Common myeloid progenitor, CD34-positive (primary cell): ENCODE measurements at regions not wholly inside any gene's neighbourhood (a gene's known extent, or its start where the extent isn't known, plus 50 kb on each side); places are given as distances from the start of the nearest gene placed in this dataset.

Experiments
- CTCF ChIA-PET: fragments of 350-600 bp; sonication (Branson Sonifier 250); formaldehyde crosslinking; loops from one replicate; lab custom pipeline; 2021; ENCODE audit warnings: antibody characterized with exemption; lab: Charles Lee
- POLR2A ChIA-PET: fragments of 350-600 bp; sonication (Branson Sonifier 250); formaldehyde crosslinking; loops from one replicate; lab custom pipeline; 2021; ENCODE audit warnings: antibody characterized with exemption; lab: Charles Lee
- DNase-seq, 3 donors: peaks; one replicate each; pipeline versions ENCODE4 v3.0.0 to v3.0.0-alpha.2; 2013
- H3K27ac ChIP-seq, 2 experiments: 1 replicate in 1 of 2; 2 replicates in 1 of 2; pipeline ENCODE4 v1.7.0; 2013; ENCODE audit warnings: inconsistent platforms in 2 of 2, low read length in 2 of 2, mild to moderate bottlenecking in 2 of 2, low read depth in 1 of 2, moderate library complexity in 1 of 2; ENCODE audit not compliant: severe bottlenecking in 2 of 2, insufficient read depth in 1 of 2, poor library complexity in 1 of 2
- H3K27me3 ChIP-seq, 5 experiments: replicated peaks in 2 of 5; 1 replicate in 3 of 5; 2 replicates in 2 of 5; pipeline versions ENCODE4 v1.6.1 to v1.7.0; 2013; ENCODE audit warnings: low read length in 4 of 5, mild to moderate bottlenecking in 2 of 5, moderate library complexity in 2 of 5, inconsistent platforms in 1 of 5; ENCODE audit not compliant: insufficient read depth in 5 of 5, control insufficient read depth in 4 of 5
- H3K36me3 ChIP-seq, 4 experiments: 1 replicate in 2 of 4; 2 replicates in 2 of 4; pipeline versions ENCODE4 v1.6.1 to v1.7.0; 2013; ENCODE audit warnings: low read length in 3 of 4, control low read depth in 1 of 4, mild to moderate bottlenecking in 1 of 4; ENCODE audit not compliant: control insufficient read depth in 4 of 4, insufficient read depth in 4 of 4
- H3K4me1 ChIP-seq, 4 experiments: 1 replicate in 3 of 4; 2 replicates in 1 of 4; pipeline versions ENCODE4 v1.6.1 to v1.7.1; 2013; ENCODE audit warnings: low read length in 3 of 4, mild to moderate bottlenecking in 3 of 4, control low read depth in 1 of 4, inconsistent platforms in 1 of 4, moderate library complexity in 1 of 4; ENCODE audit not compliant: control insufficient read depth in 4 of 4, insufficient read depth in 4 of 4; ENCODE audit errors: control extremely low read depth in 1 of 4
- H3K4me3 ChIP-seq, 7 experiments: 1 replicate in 4 of 7; 2 replicates in 3 of 7; pipeline versions ENCODE4 v1.5.1 to v1.7.0; 2013; ENCODE audit warnings: mild to moderate bottlenecking in 7 of 7, low read length in 6 of 7, moderate library complexity in 6 of 7, inconsistent platforms in 2 of 7, low read depth in 2 of 7, control low read depth in 1 of 7; ENCODE audit not compliant: insufficient read depth in 4 of 7, control insufficient read depth in 1 of 7; ENCODE audit errors: extremely low read depth in 1 of 7
- H3K9me3 ChIP-seq, 5 experiments: 1 replicate in 4 of 5; 2 replicates in 1 of 5; pipeline versions ENCODE4 v1.6.1 to v1.7.1; 2013; ENCODE audit warnings: low read length in 4 of 5, mild to moderate bottlenecking in 2 of 5, inconsistent platforms in 1 of 5, low read depth in 1 of 5, moderate library complexity in 1 of 5; ENCODE audit not compliant: control insufficient read depth in 4 of 5, insufficient read depth in 2 of 5; ENCODE audit errors: control extremely low read depth in 1 of 5
- WGBS: methylation state at CpG from one replicate; pipeline ENCODE4 v1.1.5; 2013; ENCODE audit not compliant: insufficient coverage; 5-methylcytosine and 5-hydroxymethylcytosine counted together

DNA sequence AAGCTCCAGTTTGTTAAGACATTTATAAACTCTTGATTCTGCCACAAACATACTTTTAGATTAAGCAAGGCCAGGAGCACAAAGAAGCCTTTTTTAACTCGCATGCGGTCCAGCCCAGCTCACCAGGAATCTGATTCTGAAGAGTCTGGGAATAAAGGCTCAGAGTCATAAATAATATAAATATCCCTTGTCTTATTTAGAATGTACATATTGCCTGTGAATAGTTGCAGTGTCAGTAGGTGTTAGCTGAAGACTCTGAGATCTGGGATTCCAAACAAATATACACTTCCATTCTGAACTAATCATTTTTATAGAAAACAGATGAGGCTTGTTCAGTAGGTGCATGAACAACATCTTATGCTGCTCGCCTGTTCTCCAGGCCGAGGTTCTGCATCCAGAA lies 59.1 kb upstream of the ELAC2 start:
- POLR2A ChIA-PET = no interaction called here
- WGBS = no CpG with 5 or more reads among the region's 4 CpGs
- Histone ChIP-seq H3K27me3 (peaks cover 0 to 2% (median 0%) of the 10 kb centered on the region in 5 experiments), H3K27ac (no peak overlapping the region), H3K36me3 (no peaks in the 10 kb centered on the region), H3K4me1 (no peaks in the 10 kb centered on the region), H3K9me3 (no peaks in the 10 kb centered on the region), H3K4me3 (no peak overlapping the region)
- CTCF ChIA-PET = no interaction called here
- DNase-seq = no peak

DNA sequence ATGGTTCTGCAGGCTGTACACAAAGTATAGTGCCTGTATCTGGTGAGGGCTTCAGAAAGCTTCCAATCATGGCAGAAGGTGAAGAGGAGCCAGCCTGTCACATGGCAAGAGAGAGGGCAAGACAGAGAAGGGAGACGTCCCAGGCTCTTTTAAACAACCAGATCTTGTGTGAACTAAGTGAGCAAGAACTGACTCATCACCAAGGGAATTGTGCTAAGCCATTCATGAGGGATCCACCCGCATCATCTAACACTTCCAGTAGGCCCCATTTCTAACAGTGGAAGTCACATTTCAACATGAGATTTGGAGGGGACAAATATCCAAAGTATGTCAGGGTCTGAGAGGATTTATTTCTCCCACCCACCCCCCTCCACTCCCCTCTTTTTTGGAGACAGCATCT lies 56.2 kb upstream of the ELAC2 start:
- Histone ChIP-seq H3K4me3 (no peak overlapping the region), H3K9me3 (no peaks in the 10 kb centered on the region), H3K27ac (no peak overlapping the region), H3K27me3 (peaks cover 0 to 2% (median 0%) of the 10 kb centered on the region in 5 experiments), H3K4me1 (no peaks in the 10 kb centered on the region), H3K36me3 (no peaks in the 10 kb centered on the region)
- ChIA-PET CTCF (no interaction called here), POLR2A (no interaction called here)
- WGBS = no CpG with 5 or more reads among the region's 2 CpGs
- no peak for DNase-seq

- Histone ChIP-seq H3K4me1 (no peaks in the 10 kb centered on the region), H3K4me3 (no peak overlapping the region), H3K9me3 (peaks cover 0 to 2% (median 0%) of the 10 kb centered on the region in 5 experiments), H3K27ac (no peak overlapping the region), H3K36me3 (no peaks in the 10 kb centered on the region), H3K27me3 (peaks cover 0 to 2% (median 0%) of the 10 kb centered on the region in 5 experiments)
- no peak for DNase-seq
- ChIA-PET CTCF (no interaction called here), POLR2A (no interaction called here)
- 100% methylated on average over 4 of the region's 4 CpGs for WGBS
Measured at GRCh38 chr17:13073018-13073417, 55.2 kb upstream of the ELAC2 start.

DNA sequence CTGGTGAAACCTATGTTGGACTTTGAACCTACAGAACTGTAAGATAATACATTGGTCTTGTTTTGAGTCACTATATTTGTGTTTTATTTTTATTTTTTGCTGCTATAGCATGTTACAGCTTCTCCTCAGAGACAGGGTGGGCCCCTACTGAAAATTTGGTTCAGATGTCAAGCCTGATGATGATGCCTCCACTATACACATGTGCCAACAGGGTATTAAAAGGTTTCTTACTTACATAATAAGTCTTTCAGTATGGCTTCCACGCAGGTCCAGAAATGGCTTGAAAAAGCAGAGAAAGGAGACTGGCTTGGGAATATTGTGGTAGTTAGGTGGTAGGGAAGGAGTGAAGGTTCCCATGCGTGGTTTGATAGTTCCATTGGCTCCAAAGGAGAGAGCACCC lies 52.9 kb upstream of the ELAC2 start:
- POLR2A ChIA-PET = no interaction called here
- Histone ChIP-seq H3K9me3 (peaks cover 0 to 8% (median 0%) of the 10 kb centered on the region in 5 experiments), H3K27ac (no peak overlapping the region), H3K36me3 (no peaks in the 10 kb centered on the region), H3K27me3 (peaks cover 0 to 2% (median 0%) of the 10 kb centered on the region in 5 experiments), H3K4me1 (no peaks in the 10 kb centered on the region), H3K4me3 (no peak overlapping the region)
- 85% methylated on average over 2 of the region's 2 CpGs for WGBS
- no peak for DNase-seq
- CTCF ChIA-PET = interaction anchor here (1.5 kb wide), 1 partner anchor 22 kb away, joined by 4 read pairs; no protein-coding TSS in a partner anchor

DNA sequence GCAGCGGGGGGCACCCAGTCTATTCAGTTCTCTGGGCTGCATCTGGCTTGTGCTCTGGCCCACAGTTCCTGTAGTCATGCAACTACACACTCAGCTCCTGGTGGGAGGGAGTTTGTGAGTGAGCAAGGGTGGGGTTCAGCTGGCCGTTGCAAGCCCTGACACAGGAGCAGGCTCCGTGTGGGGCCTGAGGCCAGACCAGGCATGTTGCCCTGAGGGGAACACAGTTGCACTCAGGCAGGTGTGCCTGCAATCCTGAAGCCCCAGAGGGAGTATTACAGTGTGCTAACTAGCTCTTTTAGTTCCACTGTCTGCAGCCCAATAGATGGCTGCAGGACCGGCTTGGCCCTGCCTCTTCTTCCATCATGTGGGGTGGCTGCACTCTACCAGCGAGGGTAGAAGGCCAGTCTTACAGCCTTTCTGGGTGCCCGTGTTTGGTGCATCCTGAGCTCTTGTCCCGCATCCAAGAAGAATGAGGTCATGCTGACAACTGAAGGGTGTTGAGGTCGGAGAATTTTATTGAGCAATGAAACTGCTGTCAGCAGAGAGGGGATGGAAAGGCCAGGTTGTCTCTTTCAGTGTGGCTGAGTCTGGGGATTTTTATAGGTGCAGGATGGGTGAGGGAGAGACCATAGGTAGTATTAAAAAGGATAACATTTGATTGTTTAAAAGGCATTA lies 49.9 kb upstream of the ELAC2 start:
- POLR2A ChIA-PET = no interaction called here
- Histone ChIP-seq H3K4me1 (no peaks in the 10 kb centered on the region), H3K4me3 (no peak overlapping the region), H3K27ac (no peak overlapping the region), H3K27me3 (no peaks in the 10 kb centered on the region), H3K9me3 (peaks cover 0 to 8% (median 0%) of the 10 kb centered on the region in 5 experiments), H3K36me3 (no peaks in the 10 kb centered on the region)
- DNase-seq = no peak
- WGBS = 94% methylated on average over 6 of the region's 8 CpGs
- CTCF ChIA-PET = no interaction called here
